ENCODE measurements at regions not wholly inside any gene's neighbourhood (a gene's known extent, or its start where the extent isn't known, plus 50 kb on each side); places are given as distances from the start of the nearest gene placed in this dataset.

GRCh38 chr6:19721766-19722377 lies 115.3 kb upstream of the ID4 start:
- Histone ChIP-seq H4K5ac (ENCODE audit: insufficient read length, low read depth, low read length) (no peak overlapping the region), H3K23me2 (ENCODE audit: low read depth, low read length) (no peaks in the 10 kb centered on the region; the same call in 1 of the 2 replicates), H3K9me3 (ENCODE audit: insufficient read depth in 2 of 2, low read depth in 1 of 2, low read length in 1 of 2) (no peaks in the 10 kb centered on the region), H3K27me3 (replicated peaks in 1 of 4; ENCODE audit: control insufficient read depth in 3 of 4, extremely low read depth in 1 of 4, insufficient read depth in 3 of 4, low read length in 3 of 4) (no peaks in the 10 kb centered on the region), H3K18ac (ENCODE audit: extremely low read depth, low read length) (no peak overlapping the region), H3K79me1 (ENCODE audit: low read depth, low read length) (no peaks in the 10 kb centered on the region), H3K4me3 (ENCODE audit: extremely low read depth in 1 of 4, insufficient read depth in 2 of 4, low read depth in 3 of 4, low read length in 4 of 4) (no peak overlapping the region), H3K4me1 (replicated peaks in 1 of 4; ENCODE audit: control insufficient read depth in 3 of 4, insufficient read depth in 4 of 4, low read length in 3 of 4) (peaks cover 0 to 3% (median 1%) of the 10 kb centered on the region in 4 experiments; a peak in 3 of 7 replicates), H3K79me2 (ENCODE audit: control insufficient read depth in 1 of 2, insufficient read depth in 2 of 2, low read length in 2 of 2) (no peaks in the 10 kb centered on the region), H2BK20ac (ENCODE audit: low read length) (no peak overlapping the region), H2BK12ac (ENCODE audit: low read depth, low read length) (no peak overlapping the region), H3K4ac (replicated peaks; ENCODE audit: insufficient read length, low read depth, low read length) (no peak overlapping the region), H3K27ac (ENCODE audit: low read depth, low read length) (no peak overlapping the region; the same call in 1 of the 2 replicates), H3K36me3 (ENCODE audit: control insufficient read depth in 2 of 4, insufficient read depth in 4 of 4, low read length in 3 of 4) (no peaks in the 10 kb centered on the region), H2BK120ac (replicated peaks; ENCODE audit: low read depth, low read length) (no peak overlapping the region), H3K14ac (ENCODE audit: insufficient read length) (no peak overlapping the region), H2BK15ac (ENCODE audit: low read length) (0 out of 2 replicates have a peak overlapping the region, but pooled peaks have one; percentile 34), H2BK5ac (ENCODE audit: low read depth, low read length) (no peak overlapping the region), H2AFZ (ENCODE audit: low read length) (no peak overlapping the region), H4K91ac (replicated peaks; ENCODE audit: insufficient read length, low read length) (no peak overlapping the region), H2AK5ac (ENCODE audit: low read depth, low read length) (no peak overlapping the region), H3K23ac (ENCODE audit: insufficient read length) (no peak overlapping the region), H3K9ac (replicated peaks in 1 of 4; ENCODE audit: extremely low read depth in 1 of 4, low read depth in 3 of 4, low read length in 3 of 4) (no peak overlapping the region), H4K8ac (ENCODE audit: extremely low read depth, insufficient read depth, low read length) (no peak overlapping the region; the same call in 1 of the 2 replicates), H3K4me2 (ENCODE audit: insufficient read depth in 1 of 2, low read depth in 2 of 2, low read length in 2 of 2) (no peak overlapping the region), H4K20me1 (replicated peaks in 1 of 2; ENCODE audit: control insufficient read depth in 1 of 2, insufficient read depth in 2 of 2, low read length in 2 of 2) (no peaks in the 10 kb centered on the region), H3K56ac (replicated peaks; ENCODE audit: insufficient read length, low read depth, low read length) (no peak overlapping the region)
- TF ChIP-seq RAD21 (IDR thresholded peaks at IDR 0.05 in 1 of 2, conservative IDR thresholded peaks at IDR 0.05 in 1 of 2; ENCODE audit: low read depth in 2 of 2, low read length in 2 of 2) (no peak), NRF1 (IDR thresholded peaks at IDR 0.05; ENCODE audit: low read depth, low read length) (no peak), EZH2 (IDR thresholded peaks at IDR 0.05; ENCODE audit: low read depth, low read length, severe bottlenecking) (no peak), YY1 (IDR thresholded peaks at IDR 0.05; ENCODE audit: low read depth, low read length) (0 out of 2 replicates have a peak, but pooled peaks have one; percentile 32), ATF3 (IDR thresholded peaks at IDR 0.05; ENCODE audit: insufficient read depth, low read depth, low read length) (no peak), GABPA (IDR thresholded peaks at IDR 0.05; ENCODE audit: borderline replicate concordance, insufficient read depth, low read length) (no peak), NANOG (IDR thresholded peaks at IDR 0.05; ENCODE audit: insufficient read depth, low read depth, low read length, poor library complexity, severe bottlenecking) (no peak), TCF12 (IDR thresholded peaks at IDR 0.05; ENCODE audit: low read depth, low read length) (no peak)
- FAIRE-seq (no peak), DNase-seq (ENCODE audit: low read depth in 1 of 2, low spot score in 2 of 2) (no peak)
- ChIA-PET CTCF (ENCODE audit: partially characterized antibody) (interaction anchor here (1.6 kb wide), 1 partner anchor 12 kb away, joined by 3 read pairs; no protein-coding TSS in a partner anchor), POLR2A (ENCODE audit: partially characterized antibody) (interaction anchor here (1.5 kb wide), 1 partner anchor 115 kb away, joined by 3 read pairs; no protein-coding TSS in a partner anchor)
- WGBS, 2 experiments (ENCODE audit: extremely low coverage in 1 of 2, insufficient coverage in 1 of 2, insufficient read length in 1 of 2, insufficient replicate concordance in 2 of 2, low coverage in 1 of 2, low lambda C conversion rate in 2 of 2, missing lambda C conversion rate in 1 of 2): 91% methylated on average over 11 of the region's 11 CpGs; no CpG with 5 or more reads in 1 of the 2 experiments

Data from H1 (cell line).